ENCODE measurements at regions not wholly inside any gene's neighbourhood (a gene's known extent, or its start where the extent isn't known, plus 50 kb on each side); places are given as distances from the start of the nearest gene placed in this dataset.
"Not testable (repeated sequence)": the region's sequence is repeated elsewhere in the genome, so short reads cannot be mapped to it uniquely, and the experiment has no call there.

- CTCF ChIA-PET = no interaction called here
Observed at GRCh38 chr15:47877836-47878235, 160.5 kb downstream of the SEMA6D start.

DNA sequence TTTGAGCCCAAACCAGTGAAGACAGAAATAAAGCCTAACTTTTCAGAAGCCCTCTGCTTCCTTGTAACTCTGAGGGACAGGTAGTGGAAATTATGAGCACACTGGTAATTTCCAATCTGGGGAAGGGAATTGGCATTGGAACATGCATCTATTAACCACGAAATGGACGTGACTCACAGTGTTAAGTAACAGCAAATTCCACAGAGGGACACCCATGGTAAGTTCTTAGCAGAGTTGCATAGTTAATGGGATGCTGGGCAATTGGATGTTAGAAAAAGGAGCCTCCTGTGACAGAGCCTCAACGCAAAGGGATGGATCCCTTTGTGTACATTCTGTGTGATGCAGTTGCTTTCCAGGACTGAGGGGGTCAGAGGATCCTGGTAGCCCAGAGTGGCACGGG, 168.6 kb downstream of the SEMA6D start:
- ChIA-PET CTCF (no interaction called here), POLR2A (no interaction called here)

More at GRCh38 chr15:47877836-47878235, 160.5 kb downstream of the SEMA6D start:
- POLR2A ChIA-PET = no interaction called here

DNA sequence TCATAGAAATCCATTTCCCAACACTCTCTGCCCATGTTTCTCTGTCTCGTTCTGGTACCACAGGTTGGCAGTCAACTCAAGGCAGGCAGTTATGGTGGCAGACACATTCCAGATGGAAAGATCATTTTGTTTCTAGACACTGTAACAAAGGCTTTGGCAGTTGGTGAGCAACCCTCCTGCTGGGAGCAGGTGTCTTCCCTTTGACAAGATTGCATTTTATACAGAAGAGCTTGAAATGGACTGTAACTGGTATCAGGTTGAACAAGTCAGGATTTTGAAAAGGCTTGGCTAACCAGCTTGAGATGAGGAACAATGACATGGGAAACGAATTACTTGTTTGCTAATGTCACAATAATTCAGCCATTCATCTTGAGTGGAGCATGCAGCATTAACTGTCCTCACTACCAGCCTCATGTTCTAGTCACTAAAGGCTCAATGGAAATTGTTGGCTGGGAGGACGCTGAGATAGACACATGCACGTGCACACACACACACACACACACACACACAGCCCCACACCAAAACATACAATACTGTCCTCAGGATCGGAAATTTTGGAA, 170.0 kb downstream of the SEMA6D start:
- CTCF ChIA-PET = no interaction called here
- POLR2A ChIA-PET = no interaction called here

DNA sequence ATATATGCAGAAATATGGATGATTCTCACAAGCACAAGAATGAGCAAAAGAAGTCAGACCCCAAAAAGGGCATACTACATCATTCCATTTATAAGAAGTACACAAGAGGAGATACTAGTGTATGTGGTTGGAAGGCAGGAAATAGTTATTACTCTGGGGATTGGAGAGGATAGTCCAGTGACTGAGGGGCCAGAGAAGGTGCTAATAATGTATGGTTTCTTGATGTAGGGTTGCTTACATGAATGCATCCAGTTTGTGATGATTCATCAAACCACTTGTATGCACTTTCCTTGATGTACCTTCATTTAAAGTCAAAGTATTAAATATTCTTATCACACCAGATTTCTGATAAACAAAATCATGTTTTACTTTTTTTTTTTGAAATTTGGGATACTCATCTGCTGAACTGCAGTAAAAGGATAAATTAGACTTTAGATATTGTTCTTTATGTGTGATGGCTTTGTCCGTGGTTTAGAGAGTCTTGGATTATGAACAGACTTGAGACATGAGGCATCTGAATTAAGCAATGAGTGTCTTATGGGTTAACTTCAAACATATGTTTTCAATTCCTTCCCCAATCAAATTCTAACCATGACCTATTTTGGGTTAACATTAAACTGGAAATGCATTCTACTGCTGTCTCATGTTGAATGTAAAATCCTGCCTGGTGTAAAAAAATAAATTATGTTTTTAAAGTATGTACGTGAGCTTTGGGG, 171.2 kb downstream of the SEMA6D start:
- ChIA-PET CTCF (no interaction called here), POLR2A (no interaction called here)

- POLR2A ChIA-PET = no interaction called here
- CTCF ChIA-PET = no interaction called here
Observed at GRCh38 chr15:47890397-47891150, 173.3 kb downstream of the SEMA6D start.

GRCh38 chr15:47897525-47897924, 180.2 kb downstream of the SEMA6D start:
- CTCF ChIA-PET = no interaction called here
- POLR2A ChIA-PET = no interaction called here

DNA sequence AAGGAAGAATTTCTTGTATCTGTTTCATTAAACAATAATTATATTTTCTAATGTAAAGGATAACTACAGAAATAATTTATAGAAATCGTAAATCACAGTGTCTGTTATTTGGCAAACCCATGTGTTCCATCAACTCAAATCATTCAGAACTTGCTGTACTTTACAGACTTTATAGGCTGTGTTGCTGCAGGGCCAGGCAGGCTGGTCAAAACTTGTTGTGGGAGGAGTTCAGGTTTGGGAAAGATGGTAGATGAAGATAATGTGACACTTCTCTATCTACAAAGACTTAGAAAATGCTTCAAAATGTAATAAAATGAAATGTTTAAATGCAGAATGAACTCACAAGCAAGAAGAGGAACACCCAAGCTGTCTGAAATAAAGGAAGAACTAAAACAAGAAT, 183.4 kb downstream of the SEMA6D start:
- POLR2A ChIA-PET = no interaction called here

GRCh38 chr15:47903368-47903767, 186.1 kb downstream of the SEMA6D start:
- POLR2A ChIA-PET = no interaction called here
- CTCF ChIA-PET = no interaction called here

More for the DNA sequence above, 183.4 kb downstream of the SEMA6D start:
- CTCF ChIA-PET = no interaction called here

DNA sequence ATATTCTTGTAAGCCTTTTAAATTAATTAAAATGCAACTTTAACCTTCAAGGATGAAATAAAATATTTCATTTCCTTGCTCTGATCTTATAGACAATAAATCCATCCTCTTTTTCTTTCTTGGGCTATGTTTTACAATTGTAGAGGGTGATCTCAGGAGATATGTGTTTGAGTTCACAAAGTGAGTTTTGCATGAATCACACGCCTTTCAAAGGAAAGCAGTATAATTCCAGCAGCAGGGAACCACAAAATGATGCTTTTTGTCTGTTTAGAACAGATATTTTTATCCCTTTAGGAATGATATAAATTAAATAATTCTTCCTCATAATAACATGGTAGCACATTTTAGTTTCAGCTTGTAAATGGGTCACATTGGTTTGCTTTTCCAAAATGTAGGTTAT, 191.2 kb downstream of the SEMA6D start:
- ChIA-PET POLR2A (no interaction called here), CTCF (no interaction called here)

GRCh38 chr15:47908950-47909670, 191.8 kb downstream of the SEMA6D start:
- POLR2A ChIA-PET = no interaction called here
- CTCF ChIA-PET = no interaction called here

- CTCF ChIA-PET = not testable (repeated sequence)
- POLR2A ChIA-PET = interaction anchor here (0.6 kb wide), 1 partner anchor 331 kb away, joined by 5 read pairs; no protein-coding TSS in a partner anchor
Observed at GRCh38 chr15:47912910-47913309, 195.6 kb downstream of the SEMA6D start.

- ChIA-PET CTCF (no interaction called here), POLR2A (interaction anchor here (0.6 kb wide), 1 partner anchor 722 kb away, joined by 6 read pairs; no protein-coding TSS in a partner anchor)
Observed at GRCh38 chr15:47917881-47918280, 200.6 kb downstream of the SEMA6D start.

GRCh38 chr15:47918877-47919276, 201.6 kb downstream of the SEMA6D start:
- POLR2A ChIA-PET = no interaction called here
- CTCF ChIA-PET = no interaction called here

- ChIA-PET CTCF (no interaction called here), POLR2A (no interaction called here)
Observed at GRCh38 chr15:47924381-47924780, 196.4 kb upstream of the SLC24A5 start.

GRCh38 chr15:47929138-47929803, 191.5 kb upstream of the SLC24A5 start:
- CTCF ChIA-PET = no interaction called here

GRCh38 chr15:47932261-47932660, 188.5 kb upstream of the SLC24A5 start:
- POLR2A ChIA-PET = no interaction called here
- CTCF ChIA-PET = no interaction called here

More at GRCh38 chr15:47929138-47929803, 191.5 kb upstream of the SLC24A5 start:
- POLR2A ChIA-PET = no interaction called here

DNA sequence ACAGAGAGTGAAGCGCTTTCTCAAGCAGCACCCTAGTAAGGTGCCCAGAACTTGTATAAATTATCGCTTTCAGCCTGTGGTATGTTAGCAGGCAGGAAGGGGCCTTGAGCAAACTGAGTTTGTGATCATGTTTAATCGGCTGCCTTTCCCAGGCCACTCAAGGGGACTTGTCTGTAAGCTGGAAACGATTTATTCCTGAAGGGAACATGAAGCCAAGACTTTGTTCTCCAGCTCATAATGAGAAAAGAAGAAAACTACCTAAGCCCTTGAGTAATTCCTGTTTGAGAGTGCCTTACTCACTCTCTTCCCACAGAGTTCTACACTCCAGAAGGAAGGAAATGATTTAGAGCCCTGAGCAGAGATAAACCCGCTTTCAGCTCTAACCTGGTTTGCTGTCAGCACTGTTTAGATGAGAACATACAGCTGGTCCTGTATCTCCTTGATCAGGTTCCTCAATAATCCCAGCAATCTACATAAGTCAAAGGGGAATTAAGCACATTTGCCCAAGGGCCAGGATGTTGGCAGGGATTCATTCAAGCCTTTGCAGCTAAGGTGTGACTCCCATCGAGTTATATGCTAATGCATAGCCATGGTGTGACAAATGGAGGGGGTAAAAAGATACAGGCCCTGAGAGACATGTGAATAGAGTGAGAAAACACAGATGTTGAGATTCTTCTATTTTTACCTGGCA, 187.7 kb upstream of the SLC24A5 start:
- CTCF ChIA-PET = no interaction called here

DNA sequence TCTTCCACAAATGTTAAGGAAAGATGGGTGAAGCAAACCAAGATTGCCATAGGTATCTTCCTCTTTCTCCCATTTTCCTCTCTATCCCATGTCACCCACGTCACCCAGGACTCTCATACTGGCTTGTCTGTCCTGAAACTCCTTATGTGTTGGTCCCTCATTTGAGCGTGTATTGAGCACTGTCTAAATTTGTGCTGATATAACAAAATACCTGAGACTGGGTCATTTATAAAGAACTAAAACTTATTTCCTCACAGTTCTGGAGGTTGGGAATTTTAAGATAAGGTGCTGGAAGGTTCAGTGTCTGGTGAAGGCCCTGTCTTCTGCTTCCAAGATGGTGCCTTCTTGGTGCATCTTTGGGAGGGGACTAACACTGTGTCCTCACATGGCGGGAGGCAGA, 186.9 kb upstream of the SLC24A5 start:
- ChIA-PET POLR2A (no interaction called here), CTCF (no interaction called here)

More for the DNA sequence above, 187.7 kb upstream of the SLC24A5 start:
- POLR2A ChIA-PET = no interaction called here

- POLR2A ChIA-PET = no interaction called here
- CTCF ChIA-PET = no interaction called here
Observed at GRCh38 chr15:47934342-47934741, 186.4 kb upstream of the SLC24A5 start.

GRCh38 chr15:47937834-47938233, 183.0 kb upstream of the SLC24A5 start:
- CTCF ChIA-PET = no interaction called here
- POLR2A ChIA-PET = no interaction called here
